ENCODE measurements at regions not wholly inside any gene's neighbourhood (a gene's known extent, or its start where the extent isn't known, plus 50 kb on each side); places are given as distances from the start of the nearest gene placed in this dataset.
A peak's percentile ranks its signal among the peaks of the same experiment; 100 is the strongest.

DNA sequence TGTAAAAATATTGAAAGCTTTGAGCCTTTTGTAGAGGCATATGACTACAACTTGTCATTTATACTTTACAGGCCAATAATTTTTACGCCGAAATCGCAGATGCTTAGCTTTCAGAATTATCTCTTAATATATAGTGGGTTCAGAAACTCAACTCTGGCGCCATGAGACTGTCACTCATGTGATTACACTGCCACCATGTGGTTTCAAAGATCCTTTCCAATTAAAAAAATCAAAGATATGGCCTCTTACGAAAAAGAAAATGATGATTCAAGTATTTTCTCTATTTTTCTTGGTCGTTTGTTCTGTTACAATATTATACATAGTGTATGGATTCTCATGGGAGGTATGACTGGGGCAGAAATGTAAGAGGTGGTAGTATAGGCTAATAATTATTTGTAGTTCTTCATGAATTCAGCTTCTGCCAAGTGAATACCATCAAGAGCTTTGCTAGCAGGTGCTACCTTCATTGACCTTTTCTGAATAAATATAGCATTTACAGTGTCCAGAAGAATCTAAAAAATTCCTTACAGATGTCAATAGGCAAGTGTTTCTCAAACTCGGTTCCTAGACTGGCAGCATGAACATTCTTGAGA lies 751.7 kb upstream of the GOLIM4 start:
- dilution Hi-C loops (cut with HindIII; ENCODE audit: low sequenced_read_pairs, unreplicated experiment) (no loop called here), in situ Hi-C loops (cut with MboI; ENCODE audit: low sequenced_read_pairs) (loop anchor here (5.0 kb wide), 2 partner anchors 335 to 635 kb away; no protein-coding TSS in a partner anchor), intact Hi-C loops (cut with micrococcal nuclease) (loop anchor here (1.0 to 5.0 kb wide), 5 partner anchors 225 to 800 kb away; no protein-coding TSS in a partner anchor)
- no peak overlapping the region for H2BK5ac ChIP-seq (ENCODE audit: low read depth, low read length, poor library complexity, severe bottlenecking)
- H3K36me3 ChIP-seq (ENCODE audit: control insufficient read depth, insufficient read depth, low read length) = no peaks in the 10 kb centered on the region
- H3K4me2 ChIP-seq (ENCODE audit: low read depth, low read length) = peak overlapping the region; percentile 86
- no CpG with 5 or more reads among the region's 7 CpGs for WGBS, 2 experiments (ENCODE audit: extremely low coverage in 2 of 2, insufficient read length in 1 of 2)
- no peak overlapping the region for H2BK20ac ChIP-seq (ENCODE audit: low read depth, low read length)
- no peak overlapping the region for H3K56ac ChIP-seq (ENCODE audit: extremely low read depth, insufficient read depth, low read length)
- peak; percentile 81 for ATAC-seq (ENCODE audit: low read depth)
- no peaks in the 10 kb centered on the region for H3K9me3 ChIP-seq (ENCODE audit: control insufficient read depth, insufficient read depth, low read length)
- H3K9ac ChIP-seq (ENCODE audit: low read depth, low read length) = no peak overlapping the region
- no peaks in the 10 kb centered on the region for H4K20me1 ChIP-seq (ENCODE audit: insufficient read depth, low read length)
- no peak overlapping the region for H2AK9ac ChIP-seq (replicated peaks; ENCODE audit: low read depth, low read length, poor library complexity)
- H3K27me3 ChIP-seq (ENCODE audit: control insufficient read depth, insufficient read depth, low read length) = peaks cover 12% of the 10 kb centered on the region
- no peaks in the 10 kb centered on the region for H3K4me1 ChIP-seq (ENCODE audit: control insufficient read depth, insufficient read depth, low read length)
- H4K91ac ChIP-seq (ENCODE audit: insufficient read depth, low read depth, low read length) = no peak overlapping the region
- H4K8ac ChIP-seq (ENCODE audit: low read depth in 2 of 2, low read length in 2 of 2) = no peak overlapping the region
- H4K5ac ChIP-seq (ENCODE audit: low read depth, low read length) = no peak overlapping the region
- H3K4me3 ChIP-seq (ENCODE audit: insufficient read depth, low read depth, low read length) = no peak overlapping the region
- no peak overlapping the region for H3K18ac ChIP-seq (ENCODE audit: low read depth, low read length)
- no peak overlapping the region for H2BK15ac ChIP-seq (ENCODE audit: low read depth, low read length)
- H3K9me1 ChIP-seq (ENCODE audit: insufficient read depth, low read length) = no peaks in the 10 kb centered on the region
- no peak overlapping the region for H3K4ac ChIP-seq (ENCODE audit: low read depth, low read length)
- no peak overlapping the region for H2AK5ac ChIP-seq (ENCODE audit: low read depth, low read length)
- H3K79me1 ChIP-seq (ENCODE audit: low read depth in 1 of 2, low read length in 2 of 2) = no peaks in the 10 kb centered on the region
- H3K23ac ChIP-seq (ENCODE audit: low read depth, low read length) = no peak overlapping the region
- no TSS peak for BruUV-seq (replicated peaks)
- ChIA-PET CTCF (interaction anchor here (0.6 to 2.6 kb wide), 34 partner anchors 8 to 728 kb away, joined by 3 to 30 read pairs (median 4); no protein-coding TSS in a partner anchor), POLR2A (ENCODE audit: unreplicated experiment) (interaction anchor here (0.6 kb wide), 1 partner anchor 599 kb away, joined by 4 read pairs; no protein-coding TSS in a partner anchor)
- peak; percentile 57 for DNase-seq
- TF ChIP-seq MAFK (IDR thresholded peaks at IDR 0.05; ENCODE audit: low read depth, low read length) (peak; percentile 53; the same call in 1 of the 2 replicates), RFX5 (IDR thresholded peaks at IDR 0.05; ENCODE audit: low read depth, low read length) (no peak), RCOR1 (IDR thresholded peaks at IDR 0.05; ENCODE audit: insufficient replicate concordance, low read length) (no peak), MAZ (IDR thresholded peaks at IDR 0.05; ENCODE audit: borderline replicate concordance, low read depth, low read length) (no peak), CHD1 (IDR thresholded peaks at IDR 0.05; ENCODE audit: low read depth, low read length) (no peak), NFE2L2 (IDR thresholded peaks at IDR 0.05; ENCODE audit: low read depth, low read length) (no peak), FOS (IDR thresholded peaks at IDR 0.05; ENCODE audit: low read depth, low read length) (no peak), ELK1 (IDR thresholded peaks at IDR 0.05; ENCODE audit: borderline replicate concordance, low read depth, low read length) (no peak), SMC3 (IDR thresholded peaks at IDR 0.05; ENCODE audit: low read depth, low read length) (peak; percentile 89), RAD21 (IDR thresholded peaks at IDR 0.05; ENCODE audit: low read length) (peak; percentile 90), POLR2A (IDR thresholded peaks at IDR 0.05; ENCODE audit: low read depth, low read length) (no peak), MXI1 (IDR thresholded peaks at IDR 0.05; ENCODE audit: borderline replicate concordance, low read depth, low read length) (no peak), CEBPB (IDR thresholded peaks at IDR 0.05; ENCODE audit: low read depth, low read length) (no peak), BHLHE40 (IDR thresholded peaks at IDR 0.05; ENCODE audit: low read depth, low read length) (no peak)
- TF ChIP-seq, protein P1, sequence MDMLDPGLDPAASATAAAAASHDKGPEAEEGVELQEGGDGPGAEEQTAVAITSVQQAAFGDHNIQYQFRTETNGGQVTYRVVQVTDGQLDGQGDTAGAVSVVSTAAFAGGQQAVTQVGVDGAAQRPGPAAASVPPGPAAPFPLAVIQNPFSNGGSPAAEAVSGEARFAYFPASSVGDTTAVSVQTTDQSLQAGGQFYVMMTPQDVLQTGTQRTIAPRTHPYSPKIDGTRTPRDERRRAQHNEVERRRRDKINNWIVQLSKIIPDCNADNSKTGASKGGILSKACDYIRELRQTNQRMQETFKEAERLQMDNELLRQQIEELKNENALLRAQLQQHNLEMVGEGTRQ (IDR thresholded peaks at IDR 0.05; ENCODE audit: low read depth, low read length) = no peak
- TF ChIP-seq, protein P2, sequence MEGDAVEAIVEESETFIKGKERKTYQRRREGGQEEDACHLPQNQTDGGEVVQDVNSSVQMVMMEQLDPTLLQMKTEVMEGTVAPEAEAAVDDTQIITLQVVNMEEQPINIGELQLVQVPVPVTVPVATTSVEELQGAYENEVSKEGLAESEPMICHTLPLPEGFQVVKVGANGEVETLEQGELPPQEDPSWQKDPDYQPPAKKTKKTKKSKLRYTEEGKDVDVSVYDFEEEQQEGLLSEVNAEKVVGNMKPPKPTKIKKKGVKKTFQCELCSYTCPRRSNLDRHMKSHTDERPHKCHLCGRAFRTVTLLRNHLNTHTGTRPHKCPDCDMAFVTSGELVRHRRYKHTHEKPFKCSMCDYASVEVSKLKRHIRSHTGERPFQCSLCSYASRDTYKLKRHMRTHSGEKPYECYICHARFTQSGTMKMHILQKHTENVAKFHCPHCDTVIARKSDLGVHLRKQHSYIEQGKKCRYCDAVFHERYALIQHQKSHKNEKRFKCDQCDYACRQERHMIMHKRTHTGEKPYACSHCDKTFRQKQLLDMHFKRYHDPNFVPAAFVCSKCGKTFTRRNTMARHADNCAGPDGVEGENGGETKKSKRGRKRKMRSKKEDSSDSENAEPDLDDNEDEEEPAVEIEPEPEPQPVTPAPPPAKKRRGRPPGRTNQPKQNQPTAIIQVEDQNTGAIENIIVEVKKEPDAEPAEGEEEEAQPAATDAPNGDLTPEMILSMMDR (conservative IDR thresholded peaks at IDR 0.05; ENCODE audit: low read depth, low read length) = peak; percentile 85
- H2AFZ ChIP-seq (replicated peaks; ENCODE audit: low read length, poor library complexity) = no peak overlapping the region
- H3K27ac ChIP-seq (ENCODE audit: insufficient read depth, low read length) = no peak overlapping the region
- H2BK120ac ChIP-seq (ENCODE audit: low read depth, low read length) = no peak overlapping the region
- no peak overlapping the region for H3K14ac ChIP-seq (replicated peaks; ENCODE audit: low read depth, low read length)
